Activated T-cell treated with anti-CD3 and anti-CD28 coated beads for 4 hours (primary cell): ENCODE measurements at regions not wholly inside any gene's neighbourhood (a gene's known extent, or its start where the extent isn't known, plus 50 kb on each side); places are given as distances from the start of the nearest gene placed in this dataset.

Experiments used
- DNase-seq: peaks from one replicate; pipeline ENCODE4 v3.0.0-alpha.2; 2020

DNA sequence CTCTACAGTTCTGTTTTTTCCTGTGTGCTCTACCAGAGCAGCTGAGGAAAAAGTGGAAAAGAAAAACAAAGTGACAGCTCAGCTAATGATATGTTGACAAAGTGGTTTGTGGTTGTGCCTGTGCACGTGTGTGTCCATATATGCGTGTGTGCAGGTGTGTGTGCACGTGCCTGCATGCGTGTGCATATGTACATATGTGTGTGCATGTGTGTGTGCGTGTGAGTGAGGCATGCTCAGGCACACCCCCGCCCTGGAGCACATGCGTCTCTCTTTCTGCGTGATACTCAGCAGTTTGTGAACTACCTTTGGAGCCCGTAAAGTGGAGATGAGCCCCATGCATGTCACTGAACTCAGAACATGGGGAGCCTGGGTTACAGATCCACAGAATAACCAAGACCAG, 84.5 kb upstream of the GPR26 start:
- DNase-seq = no peak

DNA sequence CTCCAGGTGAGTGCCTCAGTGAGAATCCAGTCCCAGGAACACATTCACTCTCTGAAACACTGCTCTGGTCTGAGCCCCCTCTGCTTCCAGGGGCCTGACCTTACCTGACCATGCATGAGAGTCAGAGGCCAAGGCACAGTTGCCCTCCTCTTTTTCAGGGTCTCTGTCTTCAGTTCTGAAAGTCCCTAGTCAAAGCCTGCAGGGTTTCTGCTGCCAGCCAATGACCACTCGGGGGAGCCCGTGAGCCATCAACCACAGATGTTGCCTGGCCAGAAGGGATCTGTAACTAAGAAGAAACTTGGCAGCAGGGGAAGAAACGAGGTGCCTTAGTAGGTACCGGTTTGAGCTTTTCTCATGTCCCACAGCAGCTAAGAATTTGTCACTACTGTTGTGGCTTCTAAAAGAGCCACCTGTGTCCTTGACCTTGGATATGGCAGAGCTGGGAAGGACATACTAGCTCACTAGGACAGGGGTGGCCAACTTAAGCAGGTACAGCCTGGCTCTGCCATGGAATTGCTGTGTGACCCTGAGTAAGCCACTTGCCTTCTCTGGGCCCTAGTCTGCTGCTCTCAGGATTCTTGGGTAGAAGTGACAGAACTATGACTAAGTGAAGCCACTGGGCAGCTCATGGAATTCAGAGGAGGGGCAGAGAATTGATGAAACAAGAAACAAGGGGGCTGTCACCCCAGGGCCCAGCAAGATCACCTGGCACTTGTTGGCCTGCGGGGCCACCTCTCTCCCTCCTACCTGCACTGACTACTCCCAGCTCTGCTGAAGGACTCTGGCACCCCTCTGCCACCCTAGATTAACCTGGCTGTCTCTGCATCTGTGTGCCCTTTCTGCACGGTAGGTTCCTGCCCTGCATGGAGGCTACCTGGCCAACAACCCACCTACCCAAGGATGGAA, 83.8 kb upstream of the GPR26 start:
- peak; percentile 30 for DNase-seq

DNA sequence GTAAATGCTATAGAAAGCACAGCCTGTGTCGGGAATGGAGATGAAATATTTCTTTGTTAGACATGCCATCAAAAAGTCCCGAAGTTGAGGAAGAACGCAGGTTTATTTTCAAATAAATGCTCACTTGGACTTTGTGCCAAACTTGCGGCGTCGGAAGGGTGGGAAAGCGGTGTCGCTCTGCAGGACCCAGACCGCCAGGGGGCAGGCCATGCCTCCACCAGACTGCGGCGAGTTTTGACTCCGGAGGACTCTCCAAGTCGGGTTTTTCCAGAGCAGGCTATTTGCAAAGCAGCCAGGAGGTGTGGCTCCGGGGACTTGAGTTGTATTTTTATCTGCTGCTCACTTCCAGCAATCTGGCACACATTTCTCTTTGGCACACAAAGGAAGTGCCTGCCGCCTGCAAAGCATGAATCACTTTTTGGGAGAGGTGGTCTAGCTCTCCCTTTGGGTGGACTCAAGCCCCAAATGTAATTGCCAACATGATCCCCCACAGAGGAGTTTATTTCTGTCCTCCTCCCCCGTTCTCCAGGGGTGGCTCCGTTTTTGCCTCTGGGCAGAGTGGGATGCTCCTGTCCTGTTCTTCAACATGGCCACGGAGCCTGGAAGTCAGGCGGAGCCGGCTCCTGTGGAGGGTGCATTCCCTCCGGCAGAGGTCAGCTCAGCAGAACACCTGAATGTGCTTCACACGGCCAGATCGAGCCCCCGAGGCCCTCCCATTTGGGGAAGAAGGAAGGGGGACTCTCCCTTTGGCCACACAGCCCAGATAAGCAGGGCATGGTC, 82.3 kb upstream of the GPR26 start:
- DNase-seq = no peak

GRCh38 chr10:123584419-123584775, 81.8 kb upstream of the GPR26 start:
- no peak for DNase-seq

GRCh38 chr10:123585477-123586445, 80.4 kb upstream of the GPR26 start:
- no peak for DNase-seq

DNA sequence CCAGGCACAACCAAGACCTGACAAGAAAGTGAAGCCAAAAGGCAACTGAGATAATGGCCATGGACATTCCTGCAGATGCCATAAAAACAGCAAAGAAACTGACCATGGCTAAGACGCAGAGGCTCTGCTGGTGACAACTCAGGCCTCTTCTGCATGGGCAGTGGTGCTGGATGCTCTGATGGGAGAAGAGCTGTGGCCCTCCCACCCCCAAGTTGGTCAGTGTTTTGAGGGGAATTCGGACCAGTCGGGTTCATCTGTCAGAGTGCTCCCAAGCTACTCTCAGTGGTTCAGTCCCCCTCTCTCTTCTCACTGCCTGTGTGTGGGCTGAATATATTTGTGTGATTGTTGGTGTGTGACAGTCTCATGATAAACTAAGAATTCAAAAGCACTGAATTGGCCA, 79.0 kb upstream of the GPR26 start:
- DNase-seq = no peak

- DNase-seq = no peak
Observed at GRCh38 chr10:123588386-123588914, 77.7 kb upstream of the GPR26 start.

GRCh38 chr10:123595661-123596060, 70.5 kb upstream of the GPR26 start:
- DNase-seq = no peak

DNA sequence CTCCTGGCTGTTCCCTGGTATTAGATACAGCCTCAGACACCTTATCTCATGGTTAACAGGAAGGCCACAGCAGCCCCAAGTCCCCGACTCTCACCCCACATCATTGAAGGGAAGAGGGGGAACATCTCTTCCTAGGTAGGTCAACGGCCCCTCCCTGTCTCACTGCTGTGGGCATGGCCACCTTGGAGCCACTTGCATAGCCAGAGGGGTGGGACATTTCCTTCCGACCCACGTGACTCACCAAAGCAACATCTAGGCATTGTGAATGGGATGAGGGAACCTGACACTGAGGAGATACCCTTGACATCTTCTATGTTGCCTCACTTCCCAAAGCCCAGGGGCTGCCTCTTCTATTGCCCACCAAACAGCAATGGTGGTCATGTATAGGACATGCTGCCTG, 68.5 kb upstream of the GPR26 start:
- no peak for DNase-seq

DNA sequence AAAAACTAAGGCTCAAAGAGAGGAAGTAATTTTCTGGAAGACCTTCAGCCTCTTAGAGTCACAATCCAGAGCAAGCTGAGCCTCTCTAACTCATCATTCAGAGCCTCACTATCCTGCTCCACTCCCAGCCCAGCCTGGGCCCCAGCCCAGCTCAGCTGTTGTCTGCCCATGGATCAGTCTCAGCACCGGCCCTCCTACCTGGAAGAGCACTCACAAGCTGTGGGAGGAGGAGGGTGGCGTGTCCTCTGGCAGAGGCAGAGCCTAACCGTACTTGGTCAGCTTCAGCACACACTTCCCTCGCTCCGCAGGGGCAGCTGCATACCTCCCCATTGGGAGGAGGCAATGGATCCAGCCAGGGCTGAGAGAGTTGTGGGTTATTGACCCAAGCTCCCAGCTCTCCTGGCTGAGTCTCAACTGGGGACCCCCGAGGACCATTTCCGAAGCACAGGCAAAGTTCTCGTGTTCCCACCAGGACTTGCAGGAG, 66.7 kb upstream of the GPR26 start:
- DNase-seq = no peak

DNA sequence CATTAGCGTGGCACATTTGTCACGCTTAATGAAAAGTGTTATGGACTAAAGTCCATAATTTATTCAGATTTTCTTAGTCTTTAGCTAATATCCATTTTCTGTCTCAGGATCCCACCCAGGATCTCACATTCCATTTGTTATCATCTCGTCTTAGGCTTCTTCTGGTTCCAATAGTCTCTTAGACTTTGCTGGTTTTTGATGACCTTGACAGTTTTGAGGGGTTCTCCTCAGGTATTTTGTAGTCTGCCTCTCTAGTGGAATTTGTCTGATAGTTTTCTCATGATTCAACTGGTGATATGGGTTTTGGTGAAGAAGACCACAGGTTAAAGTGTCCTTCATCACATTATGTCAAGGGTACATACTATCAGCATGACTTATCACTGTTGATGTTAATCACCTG, 66.0 kb upstream of the GPR26 start:
- no peak for DNase-seq

DNA sequence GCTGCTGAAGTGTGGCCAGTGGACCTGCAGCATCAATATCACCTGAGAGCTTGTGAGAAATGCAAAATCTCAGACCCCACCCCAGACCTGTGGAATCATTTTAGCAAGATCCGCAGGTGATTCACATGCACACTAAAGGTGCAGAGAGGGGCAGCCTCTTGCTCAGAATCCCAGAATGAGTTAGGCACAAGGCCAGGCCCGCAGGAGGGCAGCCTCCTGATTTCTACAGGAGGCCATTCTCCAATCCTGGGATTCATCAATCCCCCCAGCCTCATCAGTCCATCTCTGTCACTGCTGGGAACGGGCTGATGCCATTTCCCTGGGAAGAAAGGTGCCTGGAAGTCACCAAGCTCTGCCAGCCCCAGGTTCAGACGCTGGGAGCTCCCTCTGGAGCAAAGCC, 63.0 kb upstream of the GPR26 start:
- no peak for DNase-seq

- DNase-seq = no peak
Observed at GRCh38 chr10:123604506-123604905, 61.6 kb upstream of the GPR26 start.

DNA sequence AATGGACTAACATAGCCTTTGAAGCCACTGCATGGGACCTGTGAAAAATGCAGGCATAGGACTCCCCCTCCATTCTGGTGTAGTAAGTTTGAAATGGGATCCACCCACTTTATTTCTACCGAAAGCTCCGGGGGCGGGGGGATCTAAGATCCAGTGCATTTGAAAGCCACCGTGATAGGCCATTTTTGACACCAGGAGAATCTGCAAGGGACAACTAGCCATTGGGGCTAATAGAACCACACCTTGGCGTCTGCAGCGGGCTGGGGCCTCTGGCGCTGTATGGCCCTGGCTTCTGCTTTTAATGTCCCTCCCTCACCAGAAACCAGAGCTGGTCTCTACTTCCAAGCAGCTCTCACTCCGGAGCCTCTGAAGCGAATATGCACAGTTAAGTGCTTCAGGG, 60.1 kb upstream of the GPR26 start:
- no peak for DNase-seq

GRCh38 chr10:123606955-123607354, 59.2 kb upstream of the GPR26 start:
- DNase-seq = no peak

DNA sequence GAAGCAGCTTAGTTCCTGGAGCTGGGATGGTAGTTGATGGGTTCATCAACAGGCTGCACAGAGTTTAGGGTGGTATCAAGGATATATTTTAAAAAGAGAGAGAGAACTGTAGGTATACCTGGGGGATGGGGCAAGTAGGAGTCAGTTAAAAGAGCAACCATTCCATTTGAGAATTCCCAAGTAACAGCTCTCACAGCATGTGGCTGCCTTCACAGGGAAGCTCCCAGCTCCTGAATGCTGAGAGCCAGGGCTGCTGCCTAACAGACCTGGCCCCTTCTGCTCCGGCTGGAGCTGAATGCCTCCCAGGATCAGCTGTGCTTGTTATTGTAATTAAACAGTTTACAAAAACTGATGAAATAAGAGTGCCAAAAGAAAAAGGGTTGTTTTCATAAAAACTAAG, 58.8 kb upstream of the GPR26 start:
- no peak for DNase-seq

- DNase-seq = no peak
Observed at GRCh38 chr10:123608047-123608446, 58.1 kb upstream of the GPR26 start.

- no peak for DNase-seq
Observed at GRCh38 chr10:123611243-123611642, 54.9 kb upstream of the GPR26 start.

- no peak for DNase-seq
Observed at GRCh38 chr10:123611876-123612275, 54.3 kb upstream of the GPR26 start.

GRCh38 chr10:123613346-123613850, 52.8 kb upstream of the GPR26 start:
- no peak for DNase-seq

GRCh38 chr10:123614888-123615287, 51.3 kb upstream of the GPR26 start:
- DNase-seq = no peak
